Left cardiac atrium (tissue), 4 donors: ENCODE measurements at regions not wholly inside any gene's neighbourhood (a gene's known extent, or its start where the extent isn't known, plus 50 kb on each side); places are given as distances from the start of the nearest gene placed in this dataset.
A peak's percentile ranks its signal among the peaks of the same experiment; 100 is the strongest.

ENCODE experiments used
- ATAC-seq, 2 donors: fragments of 200-7000 bp; cut with Tn5 transposase; one replicate each; pipeline ENCODE4 v1.9.1; 2020; ENCODE audit warnings: mild to moderate bottlenecking in 2 of 2, moderate library complexity in 2 of 2
- DNase-seq: peaks from one replicate; pipeline ENCODE4 v3.0.0-alpha.2; 2020
- intact Hi-C, 2 donors: fragments of 100-400 bp; cut with DNase I; formaldehyde crosslinking; loops; one replicate each; pipeline versions ENCODE4 v1.14.1 to v1.15.1; 2022 to 2023
- donor health status: DM: no; HTN: yes; CAD: no.
- donor health status: DM: no; HTN: yes; CAD: no; lungs with severe emphysema.
- donor health status: DM: yes; HTN: yes; CAD: no.
- donor health status: Dilated cardiomyopathy.

DNA sequence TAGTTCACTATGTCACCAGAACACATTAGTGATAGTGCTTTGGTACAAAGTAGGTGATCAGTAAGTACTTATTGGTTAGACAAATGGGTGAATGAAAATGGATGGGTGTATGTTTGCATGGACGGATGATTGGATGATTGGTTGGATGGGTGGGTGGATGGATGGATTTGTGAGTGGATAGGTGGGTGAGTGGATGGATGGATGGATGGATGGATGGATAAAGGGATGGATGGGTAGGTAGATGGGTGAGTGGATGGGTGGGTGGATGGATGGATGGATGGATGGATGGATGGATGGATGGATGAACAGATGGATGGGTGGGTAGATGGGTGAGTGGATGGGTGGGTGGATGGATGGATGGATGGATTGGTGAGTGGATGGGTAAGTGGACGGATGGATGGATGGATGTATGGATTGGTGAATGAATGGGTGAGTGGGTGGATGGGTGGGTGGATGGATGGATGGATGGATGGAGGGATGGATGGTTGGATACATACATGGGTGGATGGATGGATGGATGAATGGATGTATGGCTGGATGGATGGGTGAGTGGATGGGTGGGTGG lies 225.3 kb upstream of the GSE1 start:
- ATAC-seq (no peak), DNase-seq (no peak)
- intact Hi-C loops, result no loop called here

DNA sequence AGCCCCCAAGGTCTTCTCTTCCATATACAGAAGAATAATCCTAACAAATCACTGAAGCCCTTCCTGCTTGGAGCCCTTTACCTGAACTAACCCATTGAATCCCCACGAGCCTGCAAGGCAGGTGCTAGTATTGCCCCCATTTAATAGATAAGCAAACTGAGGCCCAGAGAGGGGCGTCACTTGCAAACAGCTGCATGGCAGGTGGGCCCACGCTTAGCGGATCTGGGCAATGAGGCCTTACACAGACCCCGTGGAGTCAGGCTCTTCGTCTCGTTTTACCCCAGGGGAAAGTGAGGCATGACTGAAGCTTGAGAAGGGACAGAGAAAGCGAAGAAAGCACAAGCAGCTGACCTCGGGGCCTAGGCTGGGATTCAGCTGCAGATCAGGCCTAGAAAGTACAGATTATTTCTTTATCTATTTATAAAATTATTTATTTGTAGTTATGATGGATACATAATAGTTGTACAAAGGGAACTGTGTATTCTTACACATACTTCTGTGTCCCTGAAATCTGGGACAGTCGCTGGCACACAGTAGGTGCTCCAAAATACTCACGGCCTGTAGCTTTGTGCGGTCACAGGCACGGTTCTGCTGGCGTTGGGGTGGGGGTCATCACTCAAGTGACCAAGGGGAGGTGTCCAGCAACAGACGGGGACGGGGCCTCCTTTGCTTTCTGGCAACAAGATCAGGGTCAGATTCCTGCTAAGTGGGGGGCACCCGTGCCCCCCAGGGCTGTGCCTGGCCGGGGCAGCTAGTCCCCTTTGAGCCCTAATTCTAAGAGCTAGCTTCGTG lies 223.2 kb upstream of the GSE1 start:
- intact Hi-C loops, result loop anchor here (5.0 to 10.0 kb wide), 3 partner anchors 88 to 225 kb away; partner anchors contain the start of gene GSE1 (in 1 of the 2)
- ATAC-seq (no peak), DNase-seq (peak; percentile 29)

DNA sequence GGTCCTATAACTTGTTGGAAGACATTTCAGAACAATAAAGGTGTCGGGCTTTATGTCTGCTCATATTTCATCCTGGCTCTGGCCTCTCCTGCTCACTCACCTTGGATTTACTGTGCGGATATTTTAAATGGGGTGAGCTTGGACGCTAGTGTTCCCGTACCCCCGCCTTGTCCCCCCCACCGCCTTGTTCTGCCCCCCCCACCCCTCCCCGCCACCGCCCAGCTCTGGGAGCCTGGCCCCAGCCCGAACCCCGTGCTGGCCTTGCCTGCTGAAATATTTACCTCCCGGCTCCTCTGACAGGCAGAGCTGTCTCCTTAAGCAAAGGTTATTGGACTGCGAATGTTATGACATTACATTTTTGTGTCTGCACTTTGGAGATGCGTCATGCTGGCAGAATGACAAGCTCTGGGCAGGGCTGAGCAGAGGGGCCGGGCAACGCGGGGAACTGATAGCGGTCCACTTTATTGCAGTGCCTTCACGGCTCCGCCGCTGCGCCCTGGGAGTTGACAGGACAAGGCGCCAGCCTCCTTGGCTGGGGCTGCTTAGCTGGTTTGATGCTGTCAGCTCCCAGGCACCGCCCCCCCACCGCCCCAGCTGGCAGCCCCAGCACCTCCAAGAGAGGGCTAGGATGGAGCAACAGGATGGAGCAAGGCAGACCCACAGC lies 222.5 kb upstream of the GSE1 start:
- intact Hi-C loops, result loop anchor here (5.0 to 10.0 kb wide), 3 partner anchors 88 to 224 kb away; partner anchors contain the start of gene GSE1 (in 1 of the 2)
- DNase-seq (peak; percentile 92), ATAC-seq (peak; percentile 89 to 90)

DNA sequence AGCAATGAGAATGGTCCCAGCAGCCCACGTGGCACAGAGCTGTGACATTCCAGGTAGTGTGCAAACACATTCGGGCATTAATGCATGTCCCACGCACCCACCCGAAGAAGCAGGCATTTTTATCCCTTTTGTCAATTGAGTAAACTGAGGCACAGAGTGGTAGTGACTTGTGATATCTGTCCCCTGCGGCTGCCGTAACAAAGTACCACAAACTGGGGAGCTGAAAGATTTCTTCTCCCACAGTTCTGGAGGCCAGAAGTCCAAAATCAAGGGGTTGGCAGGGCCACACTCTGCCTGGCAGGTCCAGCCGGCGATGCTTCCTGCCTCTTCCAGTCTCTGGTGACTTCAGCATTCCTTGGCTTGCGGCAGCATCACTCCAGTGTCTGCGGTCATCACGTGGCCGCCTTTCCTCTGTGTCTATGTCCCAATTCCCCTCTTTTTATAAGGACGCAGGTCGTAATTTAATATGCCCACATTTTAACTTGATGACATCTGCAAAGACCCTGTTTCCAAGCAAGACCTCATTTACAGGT lies 221.9 kb upstream of the GSE1 start:
- intact Hi-C loops, result loop anchor here (5.0 to 10.0 kb wide), 3 partner anchors 89 to 224 kb away; partner anchors contain the start of gene GSE1 (in 1 of the 2)
- ATAC-seq (no peak), DNase-seq (peak; percentile 16)

DNA sequence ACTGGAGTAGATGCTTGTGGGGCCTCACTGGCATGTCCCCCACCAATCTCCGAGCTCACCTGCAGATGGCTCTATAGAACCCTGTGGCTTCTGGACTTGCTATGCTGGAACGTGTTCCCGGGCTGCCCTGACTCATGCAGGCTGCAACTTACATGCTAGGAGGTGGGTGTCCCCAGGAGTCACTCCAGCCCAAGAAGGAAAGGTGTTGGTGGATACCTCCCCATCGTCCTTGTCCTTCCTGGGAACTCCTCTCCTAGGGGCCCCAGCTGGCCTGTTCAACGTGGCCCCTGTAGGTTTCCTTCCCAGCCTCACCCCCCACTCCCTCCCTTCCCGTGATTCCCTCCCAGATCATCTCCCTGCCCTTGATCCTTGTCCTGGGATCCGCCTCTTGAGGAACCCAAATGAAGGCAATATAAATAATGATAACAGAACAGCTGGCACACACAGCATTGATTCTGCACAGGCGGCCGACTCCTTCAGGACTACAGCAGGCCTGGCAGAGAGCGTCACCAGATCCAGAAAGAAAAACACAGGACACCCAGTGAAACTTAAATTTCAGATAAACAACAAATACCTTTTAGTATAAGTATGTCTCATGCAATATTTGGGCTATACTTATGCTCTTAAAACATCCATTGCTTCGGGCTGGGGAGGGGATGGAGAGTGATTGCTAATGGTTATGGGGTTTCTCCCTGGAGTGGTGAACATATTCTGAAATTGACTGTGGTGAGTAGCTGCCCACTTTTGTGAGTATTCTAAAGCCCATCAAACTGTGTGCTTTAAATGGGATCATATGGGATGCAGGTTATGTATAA lies 221.1 kb upstream of the GSE1 start:
- intact Hi-C loops, result loop anchor here (5.0 to 10.0 kb wide), 3 partner anchors 90 to 223 kb away; partner anchors contain the start of gene GSE1 (in 1 of the 2)
- peak; percentile 11 for DNase-seq
- no peak for ATAC-seq

DNA sequence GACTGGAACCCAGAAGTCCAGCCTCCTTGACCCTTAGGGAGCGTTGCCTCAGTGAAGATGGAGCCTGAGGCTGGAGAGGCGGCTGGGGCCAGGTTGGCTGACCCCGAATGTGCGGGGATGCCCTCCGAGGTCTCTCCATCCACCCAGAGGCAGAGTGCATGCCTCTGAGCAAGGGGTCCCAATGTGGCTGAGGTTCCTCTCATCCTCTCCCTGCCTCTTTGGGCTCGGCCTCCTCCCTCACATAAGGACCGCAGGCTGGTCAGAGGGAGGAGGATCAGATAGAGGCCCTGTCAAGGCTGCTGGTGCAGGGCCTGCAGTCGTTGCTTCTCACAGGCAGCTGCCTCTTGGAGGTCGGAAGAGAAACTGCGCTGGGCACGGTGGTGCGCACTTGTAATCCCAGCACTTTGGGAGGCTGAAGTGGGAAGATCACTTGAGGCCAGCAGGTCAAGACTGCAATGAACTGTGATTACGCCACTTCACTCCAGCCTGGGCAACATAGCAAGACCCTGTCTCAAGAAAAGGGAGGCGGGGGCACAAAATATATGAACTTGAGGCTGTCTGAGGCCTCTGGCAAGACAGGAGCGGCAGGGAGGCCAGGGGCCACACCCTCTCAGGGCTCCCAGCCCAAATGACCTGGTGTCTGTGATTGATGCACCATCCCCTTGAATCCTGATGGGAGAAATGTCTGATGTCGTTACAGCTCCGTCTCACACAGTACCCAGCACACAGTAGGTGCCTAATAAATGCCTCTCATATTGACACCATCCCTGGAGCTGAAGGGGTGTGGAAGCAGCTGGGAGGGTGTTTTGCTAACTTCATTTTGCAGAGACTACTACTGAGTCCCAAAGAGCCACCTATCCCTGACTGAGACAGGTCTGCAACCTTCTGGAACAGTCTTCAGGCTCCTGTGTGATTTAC lies 220.1 kb upstream of the GSE1 start:
- intact Hi-C loops, result loop anchor here (5.0 to 10.0 kb wide), 3 partner anchors 91 to 222 kb away; partner anchors contain the start of gene GSE1 (in 1 of the 2)
- peak; percentile 9 for DNase-seq
- no peak for ATAC-seq

DNA sequence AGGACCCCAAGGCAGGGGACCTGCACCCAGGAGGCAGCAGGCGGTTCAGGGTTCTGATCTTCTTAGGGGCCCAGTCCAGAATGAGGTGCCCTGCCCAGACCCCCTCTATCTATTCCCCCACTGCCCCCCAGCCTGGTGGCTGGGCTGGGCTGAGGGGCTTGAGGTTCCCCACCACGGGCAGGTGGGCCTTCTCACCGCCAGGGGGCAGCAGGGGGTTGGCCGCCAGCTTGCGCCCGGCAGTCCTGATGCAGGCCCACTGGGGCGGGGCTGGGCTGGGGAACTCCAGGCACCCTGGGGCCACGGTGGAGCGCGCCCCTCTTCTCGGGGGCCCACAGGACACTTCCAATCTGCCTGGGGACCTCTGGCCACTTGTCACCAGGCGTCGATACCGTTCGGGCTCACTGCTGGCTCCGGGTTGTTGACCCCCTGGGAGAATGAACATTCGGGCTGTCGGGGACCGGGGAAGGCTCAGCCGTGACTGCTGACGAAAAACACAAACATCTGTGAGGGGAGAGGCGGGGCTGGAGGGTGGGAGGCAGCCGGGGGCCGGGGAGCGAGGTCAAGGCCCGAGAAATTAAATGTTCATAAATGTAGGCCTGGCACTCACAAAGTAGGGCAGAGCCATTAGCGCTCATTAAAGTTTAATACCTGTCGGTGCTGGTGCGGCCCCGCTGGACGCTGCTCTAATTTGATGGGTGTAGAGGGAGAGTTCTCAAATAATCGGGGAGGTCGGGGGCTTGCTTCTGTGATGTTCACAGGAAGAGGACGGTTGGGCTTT lies 219.3 kb upstream of the GSE1 start:
- intact Hi-C loops, result loop anchor here (5.0 to 10.0 kb wide), 3 partner anchors 92 to 221 kb away; partner anchors contain the start of gene GSE1 (in 1 of the 2)
- ATAC-seq (no peak), DNase-seq (peak; percentile 73)

DNA sequence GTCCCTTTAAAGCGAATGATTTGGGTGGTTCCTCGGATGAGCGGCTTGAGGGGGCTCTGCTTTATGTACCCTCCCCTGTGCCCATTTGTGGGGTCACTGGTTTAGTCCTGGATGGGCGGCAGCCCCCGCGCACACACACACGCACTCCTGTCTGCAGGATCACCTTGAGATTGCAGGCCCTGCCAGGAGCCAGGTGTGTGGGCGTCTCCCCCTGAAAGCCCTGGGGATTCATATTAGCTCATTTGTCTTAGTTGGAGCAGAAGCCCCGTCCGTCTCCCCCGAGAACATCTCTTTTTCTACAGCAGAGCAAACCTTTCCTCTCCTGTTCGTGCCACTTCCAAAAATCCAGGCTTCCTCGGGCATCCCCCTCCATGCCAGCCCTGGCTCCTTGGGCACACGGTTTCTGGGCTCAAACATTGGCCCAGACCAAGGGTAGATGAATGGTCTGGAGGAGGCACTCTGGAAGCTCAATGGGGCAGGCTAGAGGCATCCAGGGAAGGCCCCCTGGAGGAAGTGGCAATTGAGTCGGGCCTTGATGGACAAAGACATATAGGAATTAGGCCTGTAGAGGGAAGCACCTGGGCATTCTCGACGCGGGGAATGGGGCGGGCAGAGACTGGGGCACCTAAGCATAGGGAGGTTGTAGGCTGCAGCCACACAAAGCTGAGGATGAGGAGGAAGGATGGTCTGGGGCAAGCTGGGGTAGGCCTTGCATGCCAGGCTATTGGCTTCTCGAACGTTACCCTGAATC lies 218.5 kb upstream of the GSE1 start:
- ATAC-seq (no peak), DNase-seq (peak; percentile 15)
- intact Hi-C loops, result loop anchor here (5.0 to 10.0 kb wide), 3 partner anchors 92 to 220 kb away; partner anchors contain the start of gene GSE1 (in 1 of the 2)

DNA sequence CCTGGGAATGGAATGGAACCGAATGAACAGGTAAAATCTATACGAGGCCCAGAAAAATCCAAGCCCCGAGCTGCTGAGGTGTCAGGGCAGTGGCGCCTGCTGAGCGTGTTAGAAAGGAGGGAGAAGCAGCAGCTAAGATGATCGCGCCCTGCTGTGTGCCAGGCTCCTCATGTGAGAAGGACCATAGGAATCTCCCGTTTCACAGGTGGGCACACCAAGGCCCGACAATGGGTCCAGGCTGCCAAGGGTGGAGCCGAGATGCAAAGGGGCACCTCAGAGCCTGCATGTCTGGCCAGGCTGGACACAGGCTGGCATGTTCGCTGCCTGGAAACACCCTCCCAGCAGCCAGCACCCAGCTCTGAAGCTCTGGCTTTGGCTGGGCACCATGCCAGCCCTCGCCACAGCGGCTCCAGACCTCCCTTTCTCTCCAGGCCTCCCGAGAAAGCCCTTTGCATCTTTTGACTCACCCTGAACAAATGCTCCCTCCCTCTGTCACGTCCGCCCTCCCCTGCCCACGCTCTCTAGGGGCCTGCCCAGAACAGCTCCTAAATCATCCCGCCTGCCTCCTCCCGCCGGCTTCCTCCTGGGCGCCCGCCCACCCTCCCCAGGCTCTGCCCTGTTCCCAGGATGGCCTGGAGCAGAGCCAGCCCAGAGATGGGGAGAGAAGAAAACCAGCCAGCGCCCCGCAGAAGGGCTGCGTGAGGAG lies 217.8 kb upstream of the GSE1 start:
- ATAC-seq (peak; percentile 63 to 86), DNase-seq (peak; percentile 84)
- intact Hi-C loops, result loop anchor here (10.0 kb wide), 2 partner anchors 209 to 219 kb away; partner anchors contain the start of gene GSE1 (in 1 of the 2)

DNA sequence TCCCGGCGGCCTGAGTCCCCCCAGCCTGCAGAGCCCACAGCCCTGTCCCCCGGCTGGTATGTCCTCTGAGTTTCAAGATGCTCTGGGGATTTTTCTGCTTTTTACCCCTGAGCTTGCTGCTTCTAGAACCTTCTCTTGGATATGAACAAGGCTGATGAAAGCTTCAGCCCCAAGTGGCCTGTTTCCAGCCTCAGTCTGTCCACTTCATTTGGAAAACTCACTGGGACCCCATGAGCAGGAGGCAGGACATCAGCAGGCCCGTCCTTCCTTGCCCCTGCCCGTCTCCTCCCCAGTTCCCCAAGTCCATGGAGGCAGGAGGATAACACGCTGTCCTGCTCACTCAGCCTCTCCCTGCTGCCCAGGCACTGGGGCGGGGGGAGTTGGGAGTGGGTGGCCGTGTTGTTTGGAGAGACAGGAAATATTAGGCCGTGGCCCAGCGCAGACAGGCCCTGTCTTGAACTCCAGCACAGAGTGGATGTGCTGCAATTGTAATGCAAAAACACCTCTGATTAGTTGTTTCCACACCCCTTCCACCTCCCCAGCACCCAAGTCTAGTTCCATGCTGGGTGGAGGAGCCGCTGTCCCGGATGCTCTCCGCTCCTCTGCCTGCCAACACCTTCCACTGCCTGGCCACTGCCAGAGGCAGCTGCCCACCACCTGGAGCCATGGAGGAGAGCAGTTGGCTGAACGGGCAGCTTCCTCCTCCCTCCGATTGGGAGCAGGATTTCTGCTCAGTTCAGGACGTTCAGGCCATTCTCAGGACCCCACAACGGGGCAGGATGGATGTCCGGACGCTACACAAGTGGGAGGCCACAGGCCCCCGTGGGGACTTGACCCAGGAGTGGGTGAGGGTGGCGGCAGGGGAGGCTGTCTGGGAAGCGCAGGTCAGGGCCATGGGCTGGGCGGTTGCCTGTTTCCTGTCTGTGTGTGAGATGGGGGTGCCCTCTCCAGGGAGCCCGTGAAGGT lies 216.9 kb upstream of the GSE1 start:
- intact Hi-C loops, result loop anchor here (10.0 kb wide), 2 partner anchors 209 to 219 kb away; partner anchors contain the start of gene GSE1 (in 1 of the 2)
- DNase-seq, result peak; percentile 37
- ATAC-seq, result peak; percentile 9 to 30

DNA sequence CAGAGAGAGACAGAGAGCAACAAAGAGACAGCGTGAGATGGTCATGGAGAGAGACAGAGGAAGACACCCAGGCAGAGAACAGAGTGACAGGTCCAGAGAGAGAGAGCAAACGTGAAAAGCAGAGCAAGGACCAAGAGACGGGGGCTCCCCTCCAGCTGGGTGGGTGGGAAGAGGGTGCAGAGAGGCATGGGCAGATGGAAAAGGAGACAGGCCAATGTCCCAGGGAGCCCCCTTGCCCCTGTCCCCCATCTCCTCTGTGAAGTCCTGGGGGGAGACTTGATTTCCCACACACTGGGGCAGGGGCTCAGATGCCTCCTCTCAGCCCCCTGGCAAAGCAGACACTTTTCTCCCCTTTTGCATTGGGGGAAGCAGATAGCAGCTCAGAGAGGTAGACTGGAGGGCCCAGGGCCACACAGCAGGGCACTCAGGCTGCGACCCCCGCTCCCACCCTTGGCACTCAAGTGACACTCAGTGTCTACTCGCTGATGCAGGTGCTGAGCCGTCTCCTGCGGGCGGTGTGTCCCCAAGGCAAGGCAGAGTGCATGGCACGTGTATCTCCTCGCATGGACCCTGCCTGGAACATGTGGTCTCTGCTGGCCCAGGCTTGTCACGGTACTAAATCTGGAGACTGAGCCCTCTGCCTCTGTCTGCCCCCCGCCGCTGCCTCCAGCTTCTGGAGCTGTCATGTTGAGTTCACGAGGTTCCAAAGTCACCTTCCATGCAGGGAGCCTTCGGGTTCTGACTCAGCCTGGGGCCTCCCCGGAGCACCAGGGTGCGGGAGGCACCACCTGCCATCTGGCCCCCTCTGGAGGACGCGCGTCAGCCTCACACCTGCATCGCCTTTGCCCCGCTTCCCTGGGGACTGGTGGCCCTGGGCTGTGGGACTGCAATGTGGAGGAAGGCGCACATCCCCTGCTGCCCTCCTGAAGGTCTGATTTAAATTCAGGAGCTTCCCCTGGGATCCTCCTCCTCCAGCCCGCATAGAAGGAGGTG lies 215.9 kb upstream of the GSE1 start:
- DNase-seq, result peak; percentile 25
- intact Hi-C loops, result loop anchor here (10.0 kb wide), 2 partner anchors 208 to 218 kb away; partner anchors contain the start of gene GSE1 (in 1 of the 2)
- ATAC-seq, result no peak

DNA sequence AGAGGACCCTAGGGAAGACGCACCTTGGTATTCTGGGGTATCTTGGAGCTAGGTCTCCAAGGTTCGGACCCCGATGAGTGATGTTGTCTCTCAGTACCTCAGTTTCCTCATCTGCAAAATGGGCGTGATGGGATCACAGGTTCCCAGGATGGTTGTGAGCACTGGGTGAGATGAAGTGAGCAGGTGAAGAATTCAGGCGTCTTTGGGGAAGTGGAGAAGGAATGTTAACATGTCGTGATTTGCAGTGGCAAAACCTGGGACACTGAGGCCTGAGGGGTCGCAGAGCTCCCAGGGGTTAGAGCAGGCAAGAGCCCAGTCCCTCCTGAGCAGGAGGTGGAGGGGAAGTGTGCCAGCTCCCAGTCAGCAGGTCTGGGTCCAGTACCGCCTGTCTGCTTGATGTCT lies 215.1 kb upstream of the GSE1 start:
- no peak for ATAC-seq

More for the DNA sequence above, 215.1 kb upstream of the GSE1 start:
- intact Hi-C loops, result loop anchor here (10.0 kb wide), 2 partner anchors 207 to 217 kb away; partner anchors contain the start of gene GSE1 (in 1 of the 2)
- peak; percentile 7 for DNase-seq
